A673 (cell line): ENCODE measurements at regions not wholly inside any gene's neighbourhood (a gene's known extent, or its start where the extent isn't known, plus 50 kb on each side); places are given as distances from the start of the nearest gene placed in this dataset.

Experiments
- CTCF ChIP-seq: fragments of 300-800, 200-600 bp; sonication (generic); conservative IDR thresholded peaks from 2 replicates; pipeline ENCODE4 v1.5.1; 2017; ENCODE audit warnings: low read depth, mild to moderate bottlenecking, antibody characterized with exemption, low read length, moderate library complexity, mixed read lengths
- EZH2 ChIP-seq: fragments of 200-600 bp; sonication (generic); IDR thresholded peaks from 2 replicates; pipeline ENCODE4 v1.6.1; 2017; ENCODE audit warnings: borderline replicate concordance, low read depth, mild to moderate bottlenecking, mixed read lengths, antibody characterized with exemption, low read length; ENCODE audit not compliant: poor library complexity, severe bottlenecking

GRCh38 chr15:54812383-54812782 is 384.4 kb downstream of the RSL24D1 start:
- TF ChIP-seq CTCF = no peak
- no peak for TF ChIP-seq EZH2
